Neural progenitor cell (in vitro differentiated cells): ENCODE measurements at regions not wholly inside any gene's neighbourhood (a gene's known extent, or its start where the extent isn't known, plus 50 kb on each side); places are given as distances from the start of the nearest gene placed in this dataset.

Experiments used
- DNase-seq: peaks from one replicate; pipeline ENCODE4 v3.0.0-alpha.2; 2016; ENCODE audit warnings: low spot score
- H2AFZ ChIP-seq: fragments of 200-600 bp; sonication (generic); replicated peaks from 2 replicates; pipeline ENCODE4 v1.6.1; 2016; ENCODE audit warnings: antibody characterized with exemption
- H3F3A ChIP-seq: fragments of 200-600 bp; sonication (generic); 2 replicates; pipeline ENCODE4 v1.6.1; 2016; ENCODE audit warnings: antibody characterized with exemption, low read depth
- H3K27ac ChIP-seq: fragments of 200-600 bp; sonication (generic); 2 replicates; pipeline ENCODE4 v1.5.1; 2016; ENCODE audit warnings: mild to moderate bottlenecking
- H3K27me3 ChIP-seq: fragments of 200-600 bp; sonication (generic); 2 replicates; pipeline ENCODE4 v1.6.1; 2016; ENCODE audit warnings: mild to moderate bottlenecking, moderate library complexity
- H3K36me3 ChIP-seq: fragments of 200-600 bp; sonication (generic); 2 replicates; pipeline ENCODE4 v1.5.1; 2016
- H3K4me1 ChIP-seq: fragments of 200-600 bp; sonication (generic); 2 replicates; pipeline ENCODE4 v1.6.1; 2016; ENCODE audit warnings: mixed run types
- H3K4me2 ChIP-seq: fragments of 200-600 bp; sonication (generic); 2 replicates; pipeline ENCODE4 v1.6.1; 2016
- H3K4me3 ChIP-seq: fragments of 200-600 bp; sonication (generic); 2 replicates; pipeline ENCODE4 v1.5.1; 2016
- H3K79me2 ChIP-seq: fragments of 200-600 bp; sonication (generic); 2 replicates; pipeline ENCODE4 v1.6.1; 2016; ENCODE audit warnings: low read depth
- H3K9ac ChIP-seq: fragments of 200-600 bp; sonication (generic); 2 replicates; pipeline ENCODE4 v1.6.1; 2016
- H3K9me3 ChIP-seq: fragments of 200-600 bp; sonication (generic); 2 replicates; pipeline ENCODE4 v1.5.1; 2016; ENCODE audit warnings: low read depth
- H4K20me1 ChIP-seq: fragments of 200-600 bp; sonication (generic); 2 replicates; pipeline ENCODE4 v1.6.1; 2016; ENCODE audit warnings: low read depth
- H3K27ac Mint-ChIP-seq: 3 replicates; pipeline ENCODE4 v1.8.0; 2021; ENCODE audit warnings: mixed read lengths
- H3K27me3 Mint-ChIP-seq: 2 replicates; pipeline ENCODE4 v1.8.0; 2022; ENCODE audit warnings: low read depth, mild to moderate bottlenecking, inconsistent platforms, moderate library complexity, mixed read lengths; ENCODE audit not compliant: insufficient read depth
- H3K36me3 Mint-ChIP-seq: 3 replicates; pipeline ENCODE4 v1.8.0; 2021; ENCODE audit warnings: mixed read lengths
- H3K4me1 Mint-ChIP-seq: 3 replicates; pipeline ENCODE4 v1.8.0; 2021; ENCODE audit warnings: mixed read lengths
- H3K4me3 Mint-ChIP-seq: 3 replicates; pipeline ENCODE4 v1.8.0; 2021; ENCODE audit warnings: mild to moderate bottlenecking, moderate library complexity, mixed read lengths
- H3K9me3 Mint-ChIP-seq: 3 replicates; pipeline ENCODE4 v1.8.0; 2020; ENCODE audit warnings: mixed read lengths
- EZH2 ChIP-seq: fragments of 200-600 bp; sonication (generic); IDR thresholded peaks from 2 replicates; pipeline ENCODE4 v1.6.1; 2017; ENCODE audit warnings: antibody characterized with exemption, mild to moderate bottlenecking, moderate library complexity
- EZH2phosphoT487 ChIP-seq: fragments of 200-600 bp; sonication (generic); IDR thresholded peaks from 2 replicates; pipeline ENCODE4 v1.6.1; 2017; ENCODE audit warnings: antibody characterized with exemption
- TF ChIP-seq, protein P1 (sequence below): fragments of 200-600 bp; sonication (generic); IDR thresholded peaks from 2 replicates; pipeline ENCODE4 v1.5.1; 2017; ENCODE audit warnings: antibody characterized with exemption, mild to moderate bottlenecking

GRCh38 chr2:107290041-107290440, 404.1 kb upstream of the ST6GAL2 start:
- H3K36me3 Mint-ChIP-seq, result no peaks in the 10 kb centered on the region
- H3K27ac ChIP-seq, result no peak overlapping the region
- H3K27me3 ChIP-seq, result no peaks in the 10 kb centered on the region
- H3K4me3 Mint-ChIP-seq, result no peak overlapping the region
- H3K27ac Mint-ChIP-seq, result no peak overlapping the region
- TF ChIP-seq EZH2phosphoT487, result no peak
- no peak for TF ChIP-seq EZH2
- TF ChIP-seq, protein P1, sequence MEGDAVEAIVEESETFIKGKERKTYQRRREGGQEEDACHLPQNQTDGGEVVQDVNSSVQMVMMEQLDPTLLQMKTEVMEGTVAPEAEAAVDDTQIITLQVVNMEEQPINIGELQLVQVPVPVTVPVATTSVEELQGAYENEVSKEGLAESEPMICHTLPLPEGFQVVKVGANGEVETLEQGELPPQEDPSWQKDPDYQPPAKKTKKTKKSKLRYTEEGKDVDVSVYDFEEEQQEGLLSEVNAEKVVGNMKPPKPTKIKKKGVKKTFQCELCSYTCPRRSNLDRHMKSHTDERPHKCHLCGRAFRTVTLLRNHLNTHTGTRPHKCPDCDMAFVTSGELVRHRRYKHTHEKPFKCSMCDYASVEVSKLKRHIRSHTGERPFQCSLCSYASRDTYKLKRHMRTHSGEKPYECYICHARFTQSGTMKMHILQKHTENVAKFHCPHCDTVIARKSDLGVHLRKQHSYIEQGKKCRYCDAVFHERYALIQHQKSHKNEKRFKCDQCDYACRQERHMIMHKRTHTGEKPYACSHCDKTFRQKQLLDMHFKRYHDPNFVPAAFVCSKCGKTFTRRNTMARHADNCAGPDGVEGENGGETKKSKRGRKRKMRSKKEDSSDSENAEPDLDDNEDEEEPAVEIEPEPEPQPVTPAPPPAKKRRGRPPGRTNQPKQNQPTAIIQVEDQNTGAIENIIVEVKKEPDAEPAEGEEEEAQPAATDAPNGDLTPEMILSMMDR, result no peak
- H2AFZ ChIP-seq, result no peak overlapping the region
- H3K9ac ChIP-seq, result no peak overlapping the region
- H3K4me2 ChIP-seq, result no peak overlapping the region
- peaks cover 4% of the 10 kb centered on the region for H3K9me3 Mint-ChIP-seq
- no peak for DNase-seq
- no peaks in the 10 kb centered on the region for H4K20me1 ChIP-seq
- no peaks in the 10 kb centered on the region for H3K4me1 Mint-ChIP-seq
- H3K4me3 ChIP-seq, result no peak overlapping the region
- peaks cover 6% of the 10 kb centered on the region for H3K27me3 Mint-ChIP-seq
- H3K4me1 ChIP-seq, result no peaks in the 10 kb centered on the region
- H3F3A ChIP-seq, result no peaks in the 10 kb centered on the region
- H3K79me2 ChIP-seq, result no peaks in the 10 kb centered on the region
- H3K9me3 ChIP-seq, result no peaks in the 10 kb centered on the region
- no peaks in the 10 kb centered on the region for H3K36me3 ChIP-seq

DNA sequence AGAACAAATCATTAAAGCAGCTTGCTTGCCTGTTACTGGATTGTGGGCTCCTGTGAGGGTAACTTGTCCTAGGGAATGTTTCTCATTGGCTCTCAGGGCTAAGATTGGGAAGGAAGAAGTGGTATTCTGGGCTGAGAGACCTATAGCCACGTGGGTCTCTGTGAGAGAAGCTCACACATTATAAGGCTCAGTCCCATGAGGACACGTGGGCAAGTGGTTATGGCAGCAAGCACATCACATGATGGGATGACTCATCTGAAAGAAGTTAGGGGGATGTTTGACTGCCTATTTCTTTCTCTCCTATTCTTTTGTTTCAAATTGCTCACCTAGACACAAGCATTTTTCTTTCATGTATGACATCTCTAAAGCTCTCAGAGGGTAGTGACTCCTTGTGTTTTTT, 418.0 kb upstream of the ST6GAL2 start:
- Histone ChIP-seq H3K9ac (no peak overlapping the region), H3K79me2 (no peaks in the 10 kb centered on the region), H2AFZ (no peak overlapping the region), H3K4me3 (no peak overlapping the region), H4K20me1 (no peaks in the 10 kb centered on the region), H3F3A (no peaks in the 10 kb centered on the region), H3K27me3 (no peaks in the 10 kb centered on the region), H3K27ac (no peak overlapping the region), H3K9me3 (no peaks in the 10 kb centered on the region), H3K4me2 (no peak overlapping the region), H3K4me1 (peaks cover 3% of the 10 kb centered on the region), H3K36me3 (no peaks in the 10 kb centered on the region)
- no peak overlapping the region for H3K27ac Mint-ChIP-seq
- no peak overlapping the region for H3K4me3 Mint-ChIP-seq
- peaks cover 14% of the 10 kb centered on the region for H3K4me1 Mint-ChIP-seq
- H3K27me3 Mint-ChIP-seq, result no peaks in the 10 kb centered on the region
- no peaks in the 10 kb centered on the region for H3K36me3 Mint-ChIP-seq
- no peak for DNase-seq
- H3K9me3 Mint-ChIP-seq, result no peaks in the 10 kb centered on the region
- TF ChIP-seq EZH2phosphoT487 (no peak), EZH2 (no peak)
- TF ChIP-seq, protein P1, result no peak

GRCh38 chr2:107305966-107306365, 420.0 kb upstream of the ST6GAL2 start:
- H4K20me1 ChIP-seq, result no peaks in the 10 kb centered on the region
- H3K36me3 ChIP-seq, result no peaks in the 10 kb centered on the region
- peak overlapping the region; percentile 69 for H2AFZ ChIP-seq
- H3K79me2 ChIP-seq, result no peaks in the 10 kb centered on the region
- H3F3A ChIP-seq, result no peaks in the 10 kb centered on the region
- TF ChIP-seq EZH2phosphoT487 (no peak), EZH2 (no peak)
- TF ChIP-seq, protein P1, result no peak
- DNase-seq, result no peak
- no peaks in the 10 kb centered on the region for H3K9me3 ChIP-seq
- no peak overlapping the region for H3K9ac ChIP-seq
- peaks cover 11% of the 10 kb centered on the region for H3K9me3 Mint-ChIP-seq
- no peak overlapping the region for H3K4me3 ChIP-seq
- peaks cover 3% of the 10 kb centered on the region for H3K4me1 ChIP-seq
- no peaks in the 10 kb centered on the region for H3K27me3 ChIP-seq
- no peak overlapping the region for H3K4me2 ChIP-seq
- no peak overlapping the region for H3K27ac Mint-ChIP-seq
- H3K27me3 Mint-ChIP-seq, result peaks cover 2% of the 10 kb centered on the region
- no peak overlapping the region for H3K4me3 Mint-ChIP-seq
- H3K4me1 Mint-ChIP-seq, result peaks cover 14% of the 10 kb centered on the region
- H3K27ac ChIP-seq, result no peak overlapping the region
- H3K36me3 Mint-ChIP-seq, result peaks cover 4% of the 10 kb centered on the region

GRCh38 chr2:107306881-107307280, 420.9 kb upstream of the ST6GAL2 start:
- H3K27ac ChIP-seq, result no peak overlapping the region
- Mint-ChIP-seq H3K27me3 (peaks cover 2% of the 10 kb centered on the region), H3K9me3 (peaks cover 11% of the 10 kb centered on the region), H3K4me1 (peaks cover 9% of the 10 kb centered on the region), H3K36me3 (peaks cover 4% of the 10 kb centered on the region), H3K27ac (no peak overlapping the region), H3K4me3 (no peak overlapping the region)
- H3K4me1 ChIP-seq, result no peaks in the 10 kb centered on the region
- no peaks in the 10 kb centered on the region for H3K27me3 ChIP-seq
- DNase-seq, result no peak
- H3K9ac ChIP-seq, result no peak overlapping the region
- H3F3A ChIP-seq, result no peaks in the 10 kb centered on the region
- H3K79me2 ChIP-seq, result no peaks in the 10 kb centered on the region
- no peak overlapping the region for H3K4me3 ChIP-seq
- no peaks in the 10 kb centered on the region for H4K20me1 ChIP-seq
- no peaks in the 10 kb centered on the region for H3K9me3 ChIP-seq
- H3K36me3 ChIP-seq, result no peaks in the 10 kb centered on the region
- H2AFZ ChIP-seq, result no peak overlapping the region
- H3K4me2 ChIP-seq, result no peak overlapping the region
- TF ChIP-seq EZH2phosphoT487 (no peak), EZH2 (no peak)
- TF ChIP-seq, protein P1, result no peak
